HG03159 (cell line): ENCODE measurements at regions not wholly inside any gene's neighbourhood (a gene's known extent, or its start where the extent isn't known, plus 50 kb on each side); places are given as distances from the start of the nearest gene placed in this dataset.

Experiments used
- ATAC-seq: cut with Tn5 transposase; IDR thresholded peaks from one replicate; pipeline ENCODE4 v1.9.1; 2021; ENCODE audit warnings: mild to moderate bottlenecking, moderate library complexity; ENCODE audit not compliant: unreplicated experiment

- no peak for ATAC-seq
Observed at GRCh38 chr12:45623221-45623620, 106.3 kb upstream of the ARID2 start.

- ATAC-seq, result no peak
Observed at GRCh38 chr12:45623940-45624339, 105.6 kb upstream of the ARID2 start.

GRCh38 chr12:45626965-45627364 lies 102.5 kb upstream of the ARID2 start:
- no peak for ATAC-seq

GRCh38 chr12:45627407-45628069 lies 102.0 kb upstream of the ARID2 start:
- ATAC-seq, result no peak

- no peak for ATAC-seq
Observed at GRCh38 chr12:45629292-45629691, 100.2 kb upstream of the ARID2 start.

DNA sequence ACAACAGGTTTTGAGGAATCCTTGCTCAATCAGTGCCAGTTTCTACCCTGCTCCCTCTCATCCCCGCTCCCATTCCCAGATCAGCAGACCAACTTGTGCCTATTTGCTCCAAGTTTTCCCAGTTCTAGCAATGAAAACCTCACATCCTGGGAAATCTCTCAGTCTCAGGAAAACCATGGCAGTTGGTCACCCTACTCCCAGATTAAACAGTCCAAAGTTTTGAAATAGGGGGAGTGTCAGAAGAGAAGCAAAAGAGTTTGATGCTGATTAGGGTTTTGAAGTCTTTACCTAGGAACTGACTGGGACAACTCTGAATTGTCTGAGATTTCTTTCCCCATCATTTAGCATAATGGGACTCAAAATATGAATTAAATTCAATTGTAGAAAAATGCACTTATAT lies 95.8 kb upstream of the ARID2 start:
- ATAC-seq, result no peak

DNA sequence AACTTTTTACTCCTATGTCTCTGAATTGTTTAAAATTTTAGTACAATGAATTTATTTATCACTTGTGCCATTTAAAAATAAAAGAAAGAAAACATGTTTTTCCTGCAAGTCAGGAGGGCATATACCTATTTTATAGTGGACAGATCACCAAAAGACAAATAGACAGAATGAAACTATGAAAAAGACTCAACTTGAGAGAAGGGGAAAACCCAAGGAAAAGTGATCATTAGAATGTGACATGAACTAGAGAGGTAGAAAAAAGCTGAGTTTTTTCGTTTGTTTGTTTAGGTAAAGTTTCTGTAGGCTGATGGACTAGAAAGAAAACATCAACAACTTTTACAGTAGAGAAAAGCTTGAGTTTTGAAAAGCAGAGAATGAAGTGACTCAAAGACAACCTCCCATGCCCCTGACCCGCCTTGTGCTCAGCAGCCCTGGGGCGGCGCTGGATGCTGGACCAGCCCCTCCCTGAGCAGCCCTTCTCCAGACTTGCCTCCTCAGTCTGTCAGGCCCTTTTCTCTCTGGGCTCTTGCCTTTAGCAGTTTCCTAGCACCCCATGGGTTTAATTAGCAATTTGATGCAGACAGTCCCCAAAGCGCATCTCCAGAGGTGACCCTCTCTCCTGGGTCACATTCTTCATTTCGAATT lies 95.1 kb upstream of the ARID2 start:
- no peak for ATAC-seq

DNA sequence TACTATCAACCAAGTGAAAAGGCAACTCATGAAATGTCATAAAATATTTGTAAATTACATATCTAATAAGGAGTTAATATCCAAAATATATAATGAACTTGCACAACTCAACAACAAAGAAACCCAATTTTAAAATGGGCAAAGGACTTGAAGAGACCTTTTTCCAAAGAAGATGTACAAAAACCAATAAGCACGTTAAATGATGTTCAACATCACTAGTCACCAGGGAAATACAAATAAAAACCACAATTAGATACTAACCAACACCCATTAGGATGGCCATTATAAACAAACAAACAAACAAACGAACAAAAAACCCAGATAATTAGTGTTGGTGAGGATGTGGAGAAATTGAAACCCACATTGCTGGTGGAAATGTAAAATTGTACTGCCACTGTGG lies 92.3 kb upstream of the ARID2 start:
- ATAC-seq, result no peak

- no peak for ATAC-seq
Observed at GRCh38 chr12:45637706-45638105, 91.8 kb upstream of the ARID2 start.

- no peak for ATAC-seq
Observed at GRCh38 chr12:45638386-45638785, 91.1 kb upstream of the ARID2 start.

- no peak for ATAC-seq
Observed at GRCh38 chr12:45644541-45644940, 85.0 kb upstream of the ARID2 start.

DNA sequence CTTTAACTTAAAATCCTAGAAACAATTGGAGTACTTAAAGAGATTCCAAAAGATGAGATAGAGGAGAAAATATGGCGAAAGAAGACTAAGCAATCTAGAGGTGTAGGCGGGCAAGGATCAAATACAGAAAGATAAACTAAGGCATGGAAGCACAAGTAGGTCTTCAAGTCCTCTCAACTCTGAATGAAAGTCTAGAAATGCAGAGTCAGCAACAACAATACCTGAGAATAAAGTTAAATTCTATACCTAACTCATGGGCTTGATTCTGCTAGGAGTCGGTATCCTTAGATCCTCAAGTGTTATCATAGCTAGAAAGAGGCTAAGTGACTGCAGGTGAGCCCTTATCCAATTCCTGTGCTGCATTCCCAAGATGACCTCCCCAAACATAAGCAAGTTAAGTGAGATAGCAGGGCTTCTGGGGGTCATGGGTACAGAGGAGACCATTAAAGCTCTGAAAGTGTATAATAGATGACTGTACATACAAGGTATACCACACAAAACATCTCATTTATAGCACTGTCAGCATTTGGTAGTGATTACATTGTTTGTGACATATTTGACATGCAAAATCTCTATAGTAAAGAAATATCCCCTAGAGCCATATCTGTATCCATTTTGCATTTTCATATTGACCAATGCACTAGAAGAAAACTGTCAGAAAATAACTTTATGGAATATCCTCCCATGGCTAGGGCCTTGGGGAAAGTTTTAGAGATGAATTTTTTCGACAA lies 82.5 kb upstream of the ARID2 start:
- no peak for ATAC-seq

- no peak for ATAC-seq
Observed at GRCh38 chr12:45648070-45648469, 81.4 kb upstream of the ARID2 start.

- ATAC-seq, result no peak
Observed at GRCh38 chr12:45651029-45651428, 78.5 kb upstream of the ARID2 start.

DNA sequence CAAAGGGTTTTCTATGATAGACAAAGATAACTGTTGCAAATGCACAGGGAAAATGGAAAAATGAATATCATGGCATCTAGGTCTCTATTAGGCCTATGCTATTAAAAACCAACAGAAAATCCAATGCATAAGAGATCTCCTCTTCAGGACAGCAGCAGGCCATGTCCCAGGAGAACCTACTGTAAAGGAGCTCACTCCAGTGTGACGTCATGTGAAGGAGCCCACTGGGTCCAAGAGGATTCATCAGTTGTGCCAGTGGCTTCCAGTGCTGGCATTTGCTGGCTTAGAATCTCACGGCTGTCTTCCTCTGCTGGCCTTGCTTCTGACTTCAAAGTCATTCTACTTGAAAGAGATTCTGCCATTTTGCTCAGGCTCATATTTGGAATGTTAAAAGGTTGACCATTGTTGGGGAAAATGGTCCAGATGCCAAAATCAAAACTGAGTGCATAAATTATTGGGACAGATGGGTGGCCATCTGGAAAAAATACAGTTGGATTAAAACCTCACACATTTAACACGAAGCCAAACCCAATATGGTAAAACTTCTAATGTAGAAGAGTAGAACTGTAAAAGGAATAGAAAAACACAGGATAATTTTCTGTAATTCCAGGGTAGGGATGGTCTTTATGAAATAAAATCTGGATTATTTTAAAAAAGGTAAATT lies 75.4 kb upstream of the ARID2 start:
- ATAC-seq, result no peak

DNA sequence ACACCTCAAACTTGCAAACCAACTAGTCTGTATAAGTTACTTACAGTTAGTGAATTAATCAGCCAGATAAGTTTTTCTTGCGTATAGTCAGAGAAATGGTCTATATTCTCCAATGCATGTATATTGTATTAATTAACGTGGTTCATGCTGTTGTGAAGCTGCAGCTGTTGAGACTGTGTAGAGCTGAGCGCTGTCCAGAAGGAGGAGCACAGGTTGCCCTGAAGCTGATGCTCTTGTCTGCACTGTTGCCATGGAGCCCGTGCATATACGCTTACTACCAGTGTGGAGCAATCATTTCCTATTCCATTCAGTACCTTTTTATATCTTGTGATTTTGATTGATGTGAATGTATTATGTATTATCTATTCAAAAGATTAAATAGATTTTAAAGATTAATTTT lies 74.3 kb upstream of the ARID2 start:
- peak; percentile 86 for ATAC-seq

GRCh38 chr12:45655743-45656142 lies 73.8 kb upstream of the ARID2 start:
- no peak for ATAC-seq

DNA sequence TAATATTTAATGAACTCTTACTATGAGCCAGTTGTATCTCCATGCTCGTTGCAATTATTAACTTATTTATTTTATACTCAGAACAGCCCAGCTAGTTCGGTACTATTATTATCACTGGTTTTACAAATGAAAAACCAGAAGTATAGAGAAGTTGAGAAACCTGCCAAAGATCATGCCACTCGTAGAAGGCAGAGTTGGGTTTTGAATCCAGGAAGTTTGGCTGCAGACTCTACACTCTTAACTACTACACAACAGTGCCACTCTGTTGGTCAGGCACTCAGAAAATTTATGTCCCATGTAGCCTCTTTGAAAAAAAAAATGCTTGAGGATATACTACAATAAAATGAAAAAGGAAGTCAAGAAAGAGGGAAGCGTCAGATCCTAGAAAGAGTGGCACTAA lies 71.5 kb upstream of the ARID2 start:
- ATAC-seq, result no peak

GRCh38 chr12:45660330-45660729 lies 69.2 kb upstream of the ARID2 start:
- ATAC-seq, result no peak

- ATAC-seq, result no peak
Observed at GRCh38 chr12:45663455-45663854, 66.1 kb upstream of the ARID2 start.

DNA sequence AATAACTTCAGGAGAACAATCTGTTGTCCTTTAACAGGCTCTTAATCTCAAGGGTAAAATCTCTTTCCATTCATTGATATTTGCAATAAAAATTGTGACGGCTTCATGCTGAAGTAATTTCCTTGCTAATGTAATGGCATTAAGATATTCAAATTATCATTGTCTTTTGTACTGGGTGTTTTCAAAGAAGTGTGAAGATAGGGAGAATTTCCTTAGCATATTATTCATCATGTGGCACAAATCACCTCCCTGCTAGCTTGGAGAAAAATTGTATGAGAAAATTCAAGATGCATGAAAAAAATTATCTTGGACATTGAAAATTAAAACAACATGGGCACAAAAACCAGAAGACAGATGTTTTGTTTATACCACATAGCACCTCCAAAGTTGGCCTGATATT lies 63.6 kb upstream of the ARID2 start:
- no peak for ATAC-seq

DNA sequence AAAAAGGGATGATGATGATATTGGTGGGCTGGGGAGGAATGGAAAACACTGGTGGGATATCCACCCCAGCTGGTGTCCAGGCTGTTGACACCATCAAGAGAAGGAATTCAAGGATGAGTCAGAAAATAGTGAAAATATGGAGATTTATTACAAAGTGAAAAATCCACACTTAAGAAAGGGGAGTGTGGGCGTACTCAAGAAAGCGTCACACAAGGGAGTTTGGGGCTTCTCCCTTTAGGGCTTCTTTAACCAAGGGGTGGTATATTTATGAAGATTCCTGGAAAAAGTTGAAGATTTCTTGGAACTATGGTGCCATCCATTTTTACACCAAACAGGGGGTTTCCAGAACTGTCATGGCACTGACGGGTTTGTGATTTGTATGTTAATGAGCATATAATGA lies 63.1 kb upstream of the ARID2 start:
- ATAC-seq, result no peak
